Neuronal stem cell (in vitro differentiated cells): ENCODE measurements at regions not wholly inside any gene's neighbourhood (a gene's known extent, or its start where the extent isn't known, plus 50 kb on each side); places are given as distances from the start of the nearest gene placed in this dataset.

Experiments
- DNase-seq: peaks from one replicate; pipeline ENCODE4 v3.0.0-alpha.2; 2013; ENCODE audit warnings: low spot score
- H2AFZ ChIP-seq: one replicate; pipeline ENCODE4 v1.6.1; 2013; ENCODE audit warnings: mild to moderate bottlenecking, low read length, inconsistent platforms
- H2AK5ac ChIP-seq: 2 replicates; pipeline ENCODE4 v1.6.1; 2013; ENCODE audit warnings: low read depth, mild to moderate bottlenecking, inconsistent platforms, low read length, moderate library complexity, mixed read lengths
- H2BK120ac ChIP-seq: 2 replicates; pipeline ENCODE4 v1.6.1; 2013; ENCODE audit warnings: low read depth, mild to moderate bottlenecking, inconsistent platforms, low read length, moderate library complexity, mixed read lengths
- H2BK12ac ChIP-seq: one replicate; pipeline ENCODE4 v1.6.1; 2013; ENCODE audit warnings: low read length, inconsistent platforms
- H2BK15ac ChIP-seq: 2 replicates; pipeline ENCODE4 v1.6.1; 2013; ENCODE audit warnings: mild to moderate bottlenecking, low read length, inconsistent platforms, mixed read lengths
- H2BK5ac ChIP-seq: one replicate; pipeline ENCODE4 v1.6.1; 2013; ENCODE audit warnings: inconsistent platforms, mild to moderate bottlenecking, low read length, moderate library complexity
- H3K14ac ChIP-seq: one replicate; pipeline ENCODE4 v1.6.1; 2013; ENCODE audit warnings: low read length, inconsistent platforms
- H3K18ac ChIP-seq: 2 replicates; pipeline ENCODE4 v1.6.1; 2013; ENCODE audit warnings: low read length, inconsistent platforms
- H3K23ac ChIP-seq: 2 replicates; pipeline ENCODE4 v1.6.1; 2013; ENCODE audit warnings: low read depth, mild to moderate bottlenecking, mixed read lengths, low read length, inconsistent platforms; ENCODE audit not compliant: poor library complexity
- H3K27ac ChIP-seq: replicated peaks from 3 replicates; pipeline ENCODE4 v1.5.1; 2013; ENCODE audit warnings: low read length, inconsistent platforms
- H3K27me3 ChIP-seq, 3 experiments: 2 replicates each; pipeline ENCODE4 v1.6.1; 2013; ENCODE audit warnings: low read length in 3 of 3, mild to moderate bottlenecking in 2 of 3, inconsistent platforms in 1 of 3, low read depth in 1 of 3, mixed read lengths in 1 of 3, moderate library complexity in 1 of 3; ENCODE audit not compliant: control insufficient read depth in 3 of 3, insufficient read depth in 3 of 3
- H3K36me3 ChIP-seq, 2 donors: replicated peaks in 1 of 2; 2 replicates each; pipeline ENCODE4 v1.6.1; 2013; ENCODE audit warnings: low read length in 2 of 2; ENCODE audit not compliant: control insufficient read depth in 2 of 2, insufficient read depth in 2 of 2
- H3K4ac ChIP-seq: 2 replicates; pipeline ENCODE4 v1.6.1; 2013; ENCODE audit warnings: inconsistent platforms, mild to moderate bottlenecking, low read length, moderate library complexity
- H3K4me1 ChIP-seq, 2 donors: 1 replicate in 1 of 2; 2 replicates in 1 of 2; pipeline ENCODE4 v1.6.1; 2013; ENCODE audit warnings: low read length in 2 of 2, low read depth in 1 of 2; ENCODE audit not compliant: control insufficient read depth in 2 of 2, insufficient read depth in 1 of 2
- H3K4me2 ChIP-seq: one replicate; pipeline ENCODE4 v1.6.1; 2013; ENCODE audit warnings: mild to moderate bottlenecking, low read length, inconsistent platforms; ENCODE audit not compliant: insufficient read depth, poor library complexity, severe bottlenecking
- H3K4me3 ChIP-seq, 2 donors: 2 replicates each; pipeline ENCODE4 v1.5.1; 2013; ENCODE audit warnings: low read length in 2 of 2, mild to moderate bottlenecking in 2 of 2, inconsistent platforms in 1 of 2, moderate library complexity in 1 of 2
- H3K79me1 ChIP-seq: one replicate; pipeline ENCODE4 v1.6.1; 2013; ENCODE audit warnings: low read depth, mild to moderate bottlenecking, inconsistent platforms, low read length, moderate library complexity
- H3K9ac ChIP-seq: one replicate; pipeline ENCODE4 v1.6.1; 2013; ENCODE audit warnings: mild to moderate bottlenecking, low read depth, low read length, inconsistent platforms; ENCODE audit not compliant: poor library complexity
- H3K9me3 ChIP-seq, 2 donors: replicated peaks in 1 of 2; 2 replicates each; pipeline versions ENCODE3 to v1.6.1; 2013; ENCODE audit warnings: low read length in 2 of 2, mild to moderate bottlenecking in 2 of 2, inconsistent platforms in 1 of 2, low read depth in 1 of 2, mixed read lengths in 1 of 2, moderate library complexity in 1 of 2; ENCODE audit not compliant: control insufficient read depth in 2 of 2, insufficient read depth in 1 of 2
- H4K8ac ChIP-seq: one replicate; pipeline ENCODE4 v1.6.1; 2013; ENCODE audit warnings: low read depth, mild to moderate bottlenecking, inconsistent platforms, low read length, moderate library complexity
- H4K91ac ChIP-seq: one replicate; pipeline ENCODE4 v1.6.1; 2013; ENCODE audit warnings: low read length, low read depth, mild to moderate bottlenecking, inconsistent platforms; ENCODE audit not compliant: poor library complexity
- WGBS, 2 donors: extraction: QIAGEN DNeasy Blood & Tissue Kit; methylation state at CpG; one replicate each; pipeline ENCODE4 v1.1.7; 2013; ENCODE audit warnings: missing lambda C conversion rate in 2 of 2, mixed read lengths in 1 of 2; ENCODE audit not compliant: insufficient read length in 2 of 2, insufficient replicate concordance in 1 of 2; ENCODE audit errors: extremely low coverage in 2 of 2; 5-methylcytosine and 5-hydroxymethylcytosine counted together

DNA sequence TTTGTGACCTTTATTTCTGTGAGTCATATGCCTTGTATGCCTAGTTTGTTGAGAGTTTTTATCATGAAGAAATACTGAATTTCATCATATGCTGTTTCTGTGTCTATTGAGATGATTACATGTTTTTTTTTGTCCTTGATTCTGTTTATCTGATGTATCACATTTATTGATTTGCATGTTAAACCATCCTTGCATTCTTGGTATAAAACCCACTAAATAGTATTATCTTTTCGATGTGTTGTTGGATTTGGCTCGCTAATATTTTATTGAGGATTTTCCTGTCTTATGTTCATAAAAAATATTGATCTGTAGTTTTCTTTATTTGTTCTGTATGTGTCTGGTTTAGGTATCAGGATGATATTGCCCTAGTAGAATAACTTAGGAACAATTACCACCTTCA lies 164.7 kb upstream of the CHRM3 start:
- Histone ChIP-seq H3K18ac (no peak overlapping the region), H2BK15ac (no peak overlapping the region), H3K27me3 (no peaks in the 10 kb centered on the region), H3K79me1 (no peaks in the 10 kb centered on the region), H3K14ac (no peak overlapping the region), H3K36me3 (no peaks in the 10 kb centered on the region), H2BK12ac (no peak overlapping the region), H2BK5ac (no peak overlapping the region), H4K91ac (no peak overlapping the region), H3K9me3 (peaks cover 0 to 6% of the 10 kb centered on the region in 2 donors), H2AK5ac (no peak overlapping the region), H3K9ac (no peak overlapping the region), H2BK120ac (no peak overlapping the region), H3K23ac (no peak overlapping the region), H3K4ac (no peak overlapping the region), H3K4me1 (no peaks in the 10 kb centered on the region), H4K8ac (no peak overlapping the region), H3K4me2 (no peak overlapping the region), H3K4me3 (no peak overlapping the region), H2AFZ (no peak overlapping the region), H3K27ac (no peak overlapping the region)
- WGBS, 2 donors = no CpG with 5 or more reads among the region's 2 CpGs
- no peak for DNase-seq

DNA sequence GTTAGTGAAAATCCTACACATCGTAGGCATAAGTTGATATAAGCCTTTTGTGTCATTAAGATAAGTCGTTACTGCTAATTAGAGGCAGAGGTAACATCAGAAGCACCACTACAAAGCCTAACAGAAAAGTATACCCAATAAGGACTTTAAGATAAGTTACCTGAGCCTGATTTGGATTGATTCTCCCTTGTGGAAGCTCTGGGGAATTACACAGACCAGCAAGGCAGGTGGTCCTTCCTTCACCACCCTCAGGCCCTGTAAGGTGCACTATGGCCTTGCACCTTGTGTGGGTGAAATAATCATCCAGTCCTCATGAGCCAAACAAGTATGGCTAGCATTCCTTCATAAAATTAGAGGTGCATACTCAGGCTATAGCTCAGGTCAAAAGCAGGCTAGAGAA lies 166.7 kb upstream of the CHRM3 start:
- no peaks in the 10 kb centered on the region for H3K36me3 ChIP-seq
- no peak overlapping the region for H4K91ac ChIP-seq
- no peaks in the 10 kb centered on the region for H3K4me1 ChIP-seq
- no peak overlapping the region for H3K4me2 ChIP-seq
- H3K4me3 ChIP-seq = no peak overlapping the region
- no peak overlapping the region for H2BK12ac ChIP-seq
- no peak overlapping the region for H3K18ac ChIP-seq
- H2BK120ac ChIP-seq = no peak overlapping the region
- H3K9ac ChIP-seq = no peak overlapping the region
- H2AFZ ChIP-seq = no peak overlapping the region
- no peak overlapping the region for H4K8ac ChIP-seq
- H3K9me3 ChIP-seq = peaks cover 0 to 2% of the 10 kb centered on the region in 2 donors
- no peak overlapping the region for H3K4ac ChIP-seq
- H2AK5ac ChIP-seq = no peak overlapping the region
- no peak overlapping the region for H3K27ac ChIP-seq
- no peaks in the 10 kb centered on the region for H3K27me3 ChIP-seq
- H2BK5ac ChIP-seq = no peak overlapping the region
- DNase-seq = no peak
- no peak overlapping the region for H3K14ac ChIP-seq
- no CpG with 5 or more reads among the region's 2 CpGs for WGBS, 2 donors
- no peaks in the 10 kb centered on the region for H3K79me1 ChIP-seq
- no peak overlapping the region for H2BK15ac ChIP-seq
- H3K23ac ChIP-seq = no peak overlapping the region

DNA sequence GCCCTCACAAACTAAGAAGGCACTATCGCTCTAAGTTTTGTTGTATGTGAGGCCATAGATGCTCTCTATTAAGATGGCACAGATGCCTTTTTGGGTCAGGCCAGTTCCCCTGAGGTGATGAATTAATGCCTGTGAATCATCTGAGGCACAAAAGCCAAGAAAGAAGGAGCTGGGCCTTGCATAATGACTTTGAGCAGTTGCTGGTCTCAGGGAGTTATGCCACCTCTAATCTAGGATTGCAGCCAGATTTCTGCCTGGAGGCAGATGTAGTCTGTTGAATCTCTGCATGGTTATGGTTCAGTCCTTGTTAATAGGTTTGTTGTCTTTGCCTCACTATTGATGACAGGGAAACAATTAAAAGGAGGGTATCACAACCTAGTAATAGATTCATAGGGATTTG lies 168.1 kb upstream of the CHRM3 start:
- Histone ChIP-seq H3K4me2 (no peak overlapping the region), H4K91ac (no peak overlapping the region), H3K9ac (no peak overlapping the region), H3K4ac (no peak overlapping the region), H3K79me1 (no peaks in the 10 kb centered on the region), H3K4me3 (no peak overlapping the region), H2AFZ (no peak overlapping the region), H3K14ac (no peak overlapping the region), H2BK120ac (no peak overlapping the region), H2BK5ac (no peak overlapping the region), H3K9me3 (peaks cover 0 to 2% of the 10 kb centered on the region in 2 donors), H2AK5ac (no peak overlapping the region), H2BK12ac (no peak overlapping the region), H4K8ac (no peak overlapping the region), H3K27me3 (no peaks in the 10 kb centered on the region), H3K27ac (no peak overlapping the region), H3K23ac (no peak overlapping the region), H3K4me1 (no peaks in the 10 kb centered on the region), H3K36me3 (no peaks in the 10 kb centered on the region), H2BK15ac (no peak overlapping the region), H3K18ac (no peak overlapping the region)
- no peak for DNase-seq
- WGBS, 2 donors = no CpG with 5 or more reads among the region's 1 CpG

DNA sequence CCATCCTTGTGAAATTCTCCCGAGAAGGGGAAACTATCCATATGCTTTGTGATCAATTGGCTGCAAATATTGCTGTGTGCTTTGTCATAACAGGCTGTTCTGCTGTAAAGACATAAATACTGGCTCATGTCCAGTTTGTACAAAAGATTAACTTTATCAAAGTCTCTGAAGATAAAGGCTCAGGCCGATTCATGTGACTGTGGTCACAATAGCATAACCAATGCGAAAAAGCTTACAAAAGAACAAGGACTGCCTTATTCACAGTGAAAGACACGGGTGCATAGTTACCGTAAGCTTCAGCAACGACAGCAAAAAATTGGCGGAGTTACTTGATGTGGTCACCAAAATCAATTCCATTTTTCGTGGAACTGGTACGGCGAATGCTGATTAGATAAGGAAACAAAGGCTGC lies 173.6 kb upstream of the CHRM3 start:
- no peak overlapping the region for H4K91ac ChIP-seq

More for the DNA sequence above, 173.6 kb upstream of the CHRM3 start:
- Histone ChIP-seq H3K9me3 (no peaks in the 10 kb centered on the region), H3K23ac (no peak overlapping the region), H3K18ac (no peak overlapping the region), H2BK12ac (no peak overlapping the region), H2BK120ac (no peak overlapping the region), H3K79me1 (no peaks in the 10 kb centered on the region), H3K4me3 (no peak overlapping the region), H3K36me3 (no peaks in the 10 kb centered on the region), H2BK5ac (no peak overlapping the region), H3K14ac (no peak overlapping the region), H3K4me2 (no peak overlapping the region), H3K27ac (no peak overlapping the region), H3K27me3 (no peaks in the 10 kb centered on the region), H2AFZ (no peak overlapping the region), H2AK5ac (no peak overlapping the region), H2BK15ac (no peak overlapping the region), H3K4me1 (no peaks in the 10 kb centered on the region), H4K8ac (no peak overlapping the region), H3K9ac (no peak overlapping the region), H3K4ac (no peak overlapping the region)
- no CpG with 5 or more reads among the region's 10 CpGs for WGBS, 2 donors
- DNase-seq = no peak
